ENCODE measurements at regions not wholly inside any gene's neighbourhood (a gene's known extent, or its start where the extent isn't known, plus 50 kb on each side); places are given as distances from the start of the nearest gene placed in this dataset.

DNA sequence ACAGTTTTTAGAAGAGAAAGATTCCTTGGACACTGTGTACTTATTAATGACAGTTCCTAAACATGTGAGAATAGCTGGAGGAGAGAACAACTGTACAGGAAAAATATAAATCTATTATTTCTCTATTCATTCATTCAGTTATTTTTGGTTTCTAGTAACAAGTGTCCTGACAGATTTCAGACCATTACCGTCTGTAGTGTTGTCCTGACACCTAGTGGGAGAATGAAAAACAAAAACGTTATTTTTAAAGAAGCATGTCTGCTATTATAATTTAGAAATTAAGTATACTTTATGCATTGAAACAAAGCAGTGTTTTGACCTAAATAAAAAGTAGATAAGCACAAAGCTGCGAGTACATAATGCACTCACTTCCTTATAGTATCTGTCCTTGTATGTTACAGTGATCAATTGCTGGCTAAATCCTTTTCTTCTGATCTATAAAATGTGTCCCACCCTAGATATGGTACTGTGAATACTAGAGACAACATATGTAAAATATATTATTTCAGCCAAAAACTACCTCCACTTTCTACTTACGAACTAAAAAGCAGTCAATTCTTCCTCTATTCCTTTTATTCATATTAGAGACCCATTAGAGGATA is 575.6 kb downstream of the ARL4A start:
- Histone ChIP-seq H3K36me3 (ENCODE audit: control insufficient read depth in 4 of 4, insufficient read depth in 3 of 4, low read depth in 1 of 4, low read length in 3 of 4) (no peaks in the 10 kb centered on the region), H3K9ac (ENCODE audit: low read depth in 1 of 2, low read length in 2 of 2) (no peak overlapping the region), H3K9me3 (ENCODE audit: control insufficient read depth in 4 of 4, low read length in 3 of 4) (no peaks in the 10 kb centered on the region), H3K27me3 (ENCODE audit: control insufficient read depth in 4 of 4, insufficient read depth in 4 of 4, low read length in 3 of 4) (peaks cover 0 to 3% (median 0%) of the 10 kb centered on the region in 4 donors), H3K4me3 (ENCODE audit: low read depth in 1 of 3, low read length in 3 of 3) (no peak overlapping the region), H3K27ac (ENCODE audit: low read depth in 1 of 2, low read length in 2 of 2) (no peak overlapping the region), H3K4me1 (ENCODE audit: control insufficient read depth in 4 of 4, insufficient read depth in 4 of 4, low read length in 3 of 4) (no peaks in the 10 kb centered on the region)
- 2% methylated on average over 4 of the region's 4 CpGs for WGBS
- TF ChIP-seq EGR1 (IDR thresholded peaks at IDR 0.05; ENCODE audit: low read depth in 2 of 2) (no peak), YY1 (IDR thresholded peaks at IDR 0.05) (no peak), SP1 (IDR thresholded peaks at IDR 0.05) (no peak), RAD21 (IDR thresholded peaks at IDR 0.05) (peak; percentile 89 to 92), JUND (IDR thresholded peaks at IDR 0.05) (no peak)
- TF ChIP-seq, protein P1, sequence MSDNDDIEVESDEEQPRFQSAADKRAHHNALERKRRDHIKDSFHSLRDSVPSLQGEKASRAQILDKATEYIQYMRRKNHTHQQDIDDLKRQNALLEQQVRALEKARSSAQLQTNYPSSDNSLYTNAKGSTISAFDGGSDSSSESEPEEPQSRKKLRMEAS (IDR thresholded peaks at IDR 0.05): no peak
- TF ChIP-seq, protein P2, sequence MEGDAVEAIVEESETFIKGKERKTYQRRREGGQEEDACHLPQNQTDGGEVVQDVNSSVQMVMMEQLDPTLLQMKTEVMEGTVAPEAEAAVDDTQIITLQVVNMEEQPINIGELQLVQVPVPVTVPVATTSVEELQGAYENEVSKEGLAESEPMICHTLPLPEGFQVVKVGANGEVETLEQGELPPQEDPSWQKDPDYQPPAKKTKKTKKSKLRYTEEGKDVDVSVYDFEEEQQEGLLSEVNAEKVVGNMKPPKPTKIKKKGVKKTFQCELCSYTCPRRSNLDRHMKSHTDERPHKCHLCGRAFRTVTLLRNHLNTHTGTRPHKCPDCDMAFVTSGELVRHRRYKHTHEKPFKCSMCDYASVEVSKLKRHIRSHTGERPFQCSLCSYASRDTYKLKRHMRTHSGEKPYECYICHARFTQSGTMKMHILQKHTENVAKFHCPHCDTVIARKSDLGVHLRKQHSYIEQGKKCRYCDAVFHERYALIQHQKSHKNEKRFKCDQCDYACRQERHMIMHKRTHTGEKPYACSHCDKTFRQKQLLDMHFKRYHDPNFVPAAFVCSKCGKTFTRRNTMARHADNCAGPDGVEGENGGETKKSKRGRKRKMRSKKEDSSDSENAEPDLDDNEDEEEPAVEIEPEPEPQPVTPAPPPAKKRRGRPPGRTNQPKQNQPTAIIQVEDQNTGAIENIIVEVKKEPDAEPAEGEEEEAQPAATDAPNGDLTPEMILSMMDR (IDR thresholded peaks at IDR 0.05; ENCODE audit: low read depth, low read length, missing input control): peak; percentile 45
- TF ChIP-seq, protein P3, sequence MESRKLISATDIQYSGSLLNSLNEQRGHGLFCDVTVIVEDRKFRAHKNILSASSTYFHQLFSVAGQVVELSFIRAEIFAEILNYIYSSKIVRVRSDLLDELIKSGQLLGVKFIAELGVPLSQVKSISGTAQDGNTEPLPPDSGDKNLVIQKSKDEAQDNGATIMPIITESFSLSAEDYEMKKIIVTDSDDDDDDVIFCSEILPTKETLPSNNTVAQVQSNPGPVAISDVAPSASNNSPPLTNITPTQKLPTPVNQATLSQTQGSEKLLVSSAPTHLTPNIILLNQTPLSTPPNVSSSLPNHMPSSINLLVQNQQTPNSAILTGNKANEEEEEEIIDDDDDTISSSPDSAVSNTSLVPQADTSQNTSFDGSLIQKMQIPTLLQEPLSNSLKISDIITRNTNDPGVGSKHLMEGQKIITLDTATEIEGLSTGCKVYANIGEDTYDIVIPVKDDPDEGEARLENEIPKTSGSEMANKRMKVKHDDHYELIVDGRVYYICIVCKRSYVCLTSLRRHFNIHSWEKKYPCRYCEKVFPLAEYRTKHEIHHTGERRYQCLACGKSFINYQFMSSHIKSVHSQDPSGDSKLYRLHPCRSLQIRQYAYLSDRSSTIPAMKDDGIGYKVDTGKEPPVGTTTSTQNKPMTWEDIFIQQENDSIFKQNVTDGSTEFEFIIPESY (IDR thresholded peaks at IDR 0.05): no peak
- no peak for DNase-seq (ENCODE audit: low spot score)

DNA sequence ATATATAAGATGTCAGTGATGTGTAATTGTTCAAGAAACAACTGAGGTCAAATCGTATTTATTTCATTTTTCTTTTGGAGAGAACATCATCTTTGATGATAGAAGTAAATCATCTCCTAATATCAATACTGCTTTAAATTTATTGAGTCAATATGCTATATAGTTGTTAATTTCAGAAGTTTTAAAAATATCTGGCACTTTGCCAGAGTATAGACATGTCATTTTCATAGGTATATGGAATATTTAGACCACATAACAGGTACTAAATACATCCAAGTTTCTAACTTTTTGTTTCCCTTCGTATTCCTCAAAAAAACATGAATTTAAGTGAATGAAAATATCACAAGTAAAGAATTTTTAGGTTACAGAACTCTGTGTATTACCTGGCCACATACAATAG is 577.8 kb downstream of the ARL4A start:
- H3K27ac ChIP-seq (ENCODE audit: low read depth in 1 of 2, low read length in 2 of 2): no peak overlapping the region

More for the DNA sequence above, 577.8 kb downstream of the ARL4A start:
- Histone ChIP-seq H3K4me1 (ENCODE audit: control insufficient read depth in 4 of 4, insufficient read depth in 4 of 4, low read length in 3 of 4) (no peaks in the 10 kb centered on the region), H3K27me3 (ENCODE audit: control insufficient read depth in 4 of 4, insufficient read depth in 4 of 4, low read length in 3 of 4) (peaks cover 0 to 3% (median 0%) of the 10 kb centered on the region in 4 donors), H3K9ac (ENCODE audit: low read depth in 1 of 2, low read length in 2 of 2) (no peak overlapping the region), H3K9me3 (ENCODE audit: control insufficient read depth in 4 of 4, low read length in 3 of 4) (no peaks in the 10 kb centered on the region), H3K36me3 (ENCODE audit: control insufficient read depth in 4 of 4, insufficient read depth in 3 of 4, low read depth in 1 of 4, low read length in 3 of 4) (no peaks in the 10 kb centered on the region), H3K4me3 (ENCODE audit: low read depth in 1 of 3, low read length in 3 of 3) (no peak overlapping the region)
- 66% methylated on average over 2 of the region's 2 CpGs for WGBS
- no peak for TF ChIP-seq YY1 (IDR thresholded peaks at IDR 0.05)
- TF ChIP-seq HNF4G (IDR thresholded peaks at IDR 0.05): no peak
- TF ChIP-seq, protein P1 (IDR thresholded peaks at IDR 0.05): no peak
- no peak for TF ChIP-seq NR2F2 (IDR thresholded peaks at IDR 0.05)
- TF ChIP-seq, protein P4, sequence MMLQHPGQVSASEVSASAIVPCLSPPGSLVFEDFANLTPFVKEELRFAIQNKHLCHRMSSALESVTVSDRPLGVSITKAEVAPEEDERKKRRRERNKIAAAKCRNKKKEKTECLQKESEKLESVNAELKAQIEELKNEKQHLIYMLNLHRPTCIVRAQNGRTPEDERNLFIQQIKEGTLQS (IDR thresholded peaks at IDR 0.05): no peak
- TF ChIP-seq TAF1 (conservative IDR thresholded peaks at IDR 0.05): no peak
- TF ChIP-seq, protein P5, sequence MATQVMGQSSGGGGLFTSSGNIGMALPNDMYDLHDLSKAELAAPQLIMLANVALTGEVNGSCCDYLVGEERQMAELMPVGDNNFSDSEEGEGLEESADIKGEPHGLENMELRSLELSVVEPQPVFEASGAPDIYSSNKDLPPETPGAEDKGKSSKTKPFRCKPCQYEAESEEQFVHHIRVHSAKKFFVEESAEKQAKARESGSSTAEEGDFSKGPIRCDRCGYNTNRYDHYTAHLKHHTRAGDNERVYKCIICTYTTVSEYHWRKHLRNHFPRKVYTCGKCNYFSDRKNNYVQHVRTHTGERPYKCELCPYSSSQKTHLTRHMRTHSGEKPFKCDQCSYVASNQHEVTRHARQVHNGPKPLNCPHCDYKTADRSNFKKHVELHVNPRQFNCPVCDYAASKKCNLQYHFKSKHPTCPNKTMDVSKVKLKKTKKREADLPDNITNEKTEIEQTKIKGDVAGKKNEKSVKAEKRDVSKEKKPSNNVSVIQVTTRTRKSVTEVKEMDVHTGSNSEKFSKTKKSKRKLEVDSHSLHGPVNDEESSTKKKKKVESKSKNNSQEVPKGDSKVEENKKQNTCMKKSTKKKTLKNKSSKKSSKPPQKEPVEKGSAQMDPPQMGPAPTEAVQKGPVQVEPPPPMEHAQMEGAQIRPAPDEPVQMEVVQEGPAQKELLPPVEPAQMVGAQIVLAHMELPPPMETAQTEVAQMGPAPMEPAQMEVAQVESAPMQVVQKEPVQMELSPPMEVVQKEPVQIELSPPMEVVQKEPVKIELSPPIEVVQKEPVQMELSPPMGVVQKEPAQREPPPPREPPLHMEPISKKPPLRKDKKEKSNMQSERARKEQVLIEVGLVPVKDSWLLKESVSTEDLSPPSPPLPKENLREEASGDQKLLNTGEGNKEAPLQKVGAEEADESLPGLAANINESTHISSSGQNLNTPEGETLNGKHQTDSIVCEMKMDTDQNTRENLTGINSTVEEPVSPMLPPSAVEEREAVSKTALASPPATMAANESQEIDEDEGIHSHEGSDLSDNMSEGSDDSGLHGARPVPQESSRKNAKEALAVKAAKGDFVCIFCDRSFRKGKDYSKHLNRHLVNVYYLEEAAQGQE (IDR thresholded peaks at IDR 0.05): no peak
- TF ChIP-seq, protein P2 (IDR thresholded peaks at IDR 0.05; ENCODE audit: low read depth, low read length, missing input control): no peak
- no peak for TF ChIP-seq HNF4A (conservative IDR thresholded peaks at IDR 0.05)
- no peak for TF ChIP-seq EGR1 (IDR thresholded peaks at IDR 0.05; ENCODE audit: low read depth in 2 of 2)
- TF ChIP-seq SP1 (IDR thresholded peaks at IDR 0.05): no peak
- TF ChIP-seq GABPA (IDR thresholded peaks at IDR 0.05 in 1 of 2, conservative IDR thresholded peaks at IDR 0.05 in 1 of 2): no peak
- no peak for TF ChIP-seq RXRA (IDR thresholded peaks at IDR 0.05)
- TF ChIP-seq RAD21 (IDR thresholded peaks at IDR 0.05): no peak
- no peak for TF ChIP-seq FOXA2 (IDR thresholded peaks at IDR 0.05)
- DNase-seq (ENCODE audit: low spot score): no peak

Data from liver (tissue), 8 donors.